Heart right ventricle (tissue), 16 donors: ENCODE measurements at regions not wholly inside any gene's neighbourhood (a gene's known extent, or its start where the extent isn't known, plus 50 kb on each side); places are given as distances from the start of the nearest gene placed in this dataset.

Experiments
- ATAC-seq, 8 donors: fragments of 200-7000 bp; cut with Tn5 transposase; one replicate each; pipeline ENCODE4 v1.9.1; 2020; ENCODE audit warnings: mild to moderate bottlenecking in 8 of 8, moderate library complexity in 8 of 8, moderate number of reproducible peaks in 1 of 8
- DNase-seq, 2 donors: peaks; one replicate each; pipeline ENCODE4 v3.0.0-alpha.2; 2020
- H3K27ac ChIP-seq, 10 donors: fragments of 200-600 bp; sonication (generic) in 2 of 10; one replicate each; pipeline versions ENCODE4 v1.5.0 to v1.8.0; 2020 to 2022; ENCODE audit warnings: mild to moderate bottlenecking in 3 of 10
- H3K27me3 ChIP-seq, 7 donors: fragments of 200-600 bp; one replicate each; pipeline ENCODE4 v1.8.0; 2021 to 2022; ENCODE audit warnings: mild to moderate bottlenecking in 2 of 7
- H3K36me3 ChIP-seq, 9 donors: fragments of 200-600 bp; sonication (generic) in 1 of 9; one replicate each; pipeline versions ENCODE4 v1.5.0 to v1.8.0; 2020 to 2022; ENCODE audit warnings: mild to moderate bottlenecking in 2 of 9
- H3K4me1 ChIP-seq, 9 donors: fragments of 200-600 bp; sonication (generic) in 1 of 9; one replicate each; pipeline versions ENCODE4 v1.5.0 to v1.8.0; 2020 to 2022; ENCODE audit warnings: mild to moderate bottlenecking in 4 of 9
- H3K4me3 ChIP-seq, 10 donors: fragments of 200-600 bp; sonication (generic) in 2 of 10; one replicate each; pipeline versions ENCODE4 v1.5.0 to v1.8.0; 2020 to 2022; ENCODE audit warnings: mild to moderate bottlenecking in 7 of 10, moderate library complexity in 2 of 10
- H3K9me3 ChIP-seq, 11 donors: fragments of 200-600 bp in 10 of 11; sonication (generic) in 2 of 11; one replicate each; pipeline versions ENCODE4 v1.5.0 to v1.8.0; 2013 to 2022; ENCODE audit warnings: mild to moderate bottlenecking in 2 of 11, control low read depth in 1 of 11, moderate library complexity in 1 of 11
- WGBS, 2 donors: extraction: QIAGEN DNeasy Blood & Tissue Kit; methylation state at CpG; one replicate each; pipeline ENCODE4 v1.1.7; 2013; ENCODE audit warnings: inconsistent platforms in 1 of 2; 5-methylcytosine and 5-hydroxymethylcytosine counted together
- intact Hi-C, 10 donors: fragments of 100-400 bp; cut with DNase I; formaldehyde crosslinking; loops; one replicate each; pipeline versions ENCODE4 v1.11.1 to v1.14.2; 2022
- TF ChIP-seq, protein P1 (sequence below), 9 donors: fragments of 200-600 bp; sonication (generic) in 2 of 9; IDR thresholded peaks; one replicate each; pipeline versions ENCODE4 v1.5.0 to v1.8.0; 2021 to 2022; ENCODE audit warnings: antibody characterized with exemption in 9 of 9, mild to moderate bottlenecking in 5 of 9, moderate library complexity in 1 of 9
- donor health status: Arrhythmogenic right ventricular cardiomyopathy.
- donor health status: ischemic (EF 13 %, LVEDD 7.1; RV severe dilation, severe dysfunction).
- donor health status: healthy with polysubstance abuse.
- donor health status: DM: no; HTN: yes; CAD: no.
- donor health status: DM: no; HTN: no; CAD: no.
- donor health status: ischemic (EF 25% LVEDD 6.9; RV normal size, moderate dysfunction).
- donor health status: ischemic (EF 25% LVEDD 5.7; RV mildly dilated, moderate dysfunction).
- donor health status: healthy.
- donor health status: DM: yes; HTN: yes; CAD: no.
- donor health status: Ischemic cardiomyopathy.
- donor health status: ischemic (EF 35%, LVEDD 5.7; RV mildly dilated, moderate dysfunction).
- donor health status: nonischemic (EF 11% LVEDD 7.7; RV severe dilation, severe dysfunction).
- donor health status: DM: yes; HTN: yes; CAD: no.
- donor health status: PGD.
- donor health status: ischemic (EF 29% LVEDD 5.4; RV normal size, mild dysfunction).
- donor health status: nonischemic (EF 23%, LVEDD 6.1; RV moderate dilation, normal function).

GRCh38 chr1:239662950-239663349 lies 276.6 kb downstream of the CHRM3 start:
- DNase-seq (no peak), ATAC-seq (no peak)
- 78 to 84% methylated on average over 3 of the region's 3 CpGs for WGBS, 2 donors
- Histone ChIP-seq H3K4me3 (no peak overlapping the region), H3K27me3 (no peaks in the 10 kb centered on the region), H3K36me3 (no peaks in the 10 kb centered on the region), H3K27ac (no peak overlapping the region), H3K4me1 (no peaks in the 10 kb centered on the region), H3K9me3 (no peaks in the 10 kb centered on the region)
- TF ChIP-seq, protein P1, sequence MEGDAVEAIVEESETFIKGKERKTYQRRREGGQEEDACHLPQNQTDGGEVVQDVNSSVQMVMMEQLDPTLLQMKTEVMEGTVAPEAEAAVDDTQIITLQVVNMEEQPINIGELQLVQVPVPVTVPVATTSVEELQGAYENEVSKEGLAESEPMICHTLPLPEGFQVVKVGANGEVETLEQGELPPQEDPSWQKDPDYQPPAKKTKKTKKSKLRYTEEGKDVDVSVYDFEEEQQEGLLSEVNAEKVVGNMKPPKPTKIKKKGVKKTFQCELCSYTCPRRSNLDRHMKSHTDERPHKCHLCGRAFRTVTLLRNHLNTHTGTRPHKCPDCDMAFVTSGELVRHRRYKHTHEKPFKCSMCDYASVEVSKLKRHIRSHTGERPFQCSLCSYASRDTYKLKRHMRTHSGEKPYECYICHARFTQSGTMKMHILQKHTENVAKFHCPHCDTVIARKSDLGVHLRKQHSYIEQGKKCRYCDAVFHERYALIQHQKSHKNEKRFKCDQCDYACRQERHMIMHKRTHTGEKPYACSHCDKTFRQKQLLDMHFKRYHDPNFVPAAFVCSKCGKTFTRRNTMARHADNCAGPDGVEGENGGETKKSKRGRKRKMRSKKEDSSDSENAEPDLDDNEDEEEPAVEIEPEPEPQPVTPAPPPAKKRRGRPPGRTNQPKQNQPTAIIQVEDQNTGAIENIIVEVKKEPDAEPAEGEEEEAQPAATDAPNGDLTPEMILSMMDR (IDR thresholded peaks at IDR 0.05): no peak
- intact Hi-C loops: no loop called here

- 38 to 52% methylated on average over 1 of the region's 1 CpG for WGBS, 2 donors
- no peaks in the 10 kb centered on the region for H3K4me1 ChIP-seq
- H3K9me3 ChIP-seq: peaks cover 0 to 3% (median 0%) of the 10 kb centered on the region in 11 donors
- H3K27ac ChIP-seq: no peak overlapping the region
- DNase-seq: no peak
- H3K36me3 ChIP-seq: no peaks in the 10 kb centered on the region
- no peak for ATAC-seq
- H3K4me3 ChIP-seq: no peak overlapping the region
- intact Hi-C loops: no loop called here
- TF ChIP-seq, protein P1 (IDR thresholded peaks at IDR 0.05): no peak
- peaks cover 0 to 5% (median 0%) of the 10 kb centered on the region in 7 donors for H3K27me3 ChIP-seq
Measured at GRCh38 chr1:239672256-239672655, 285.9 kb downstream of the CHRM3 start.

- H3K36me3 ChIP-seq: no peaks in the 10 kb centered on the region
- peaks cover 0 to 3% (median 0%) of the 10 kb centered on the region in 11 donors for H3K9me3 ChIP-seq
- no peak overlapping the region for H3K27ac ChIP-seq
- H3K4me3 ChIP-seq: no peak overlapping the region
- intact Hi-C loops: no loop called here
- WGBS, 2 donors: 89 to 95% methylated on average over 2 of the region's 2 CpGs
- TF ChIP-seq, protein P1 (IDR thresholded peaks at IDR 0.05): no peak
- ATAC-seq (no peak), DNase-seq (no peak)
- H3K4me1 ChIP-seq: no peaks in the 10 kb centered on the region
- peaks cover 0 to 5% (median 0%) of the 10 kb centered on the region in 7 donors for H3K27me3 ChIP-seq
Measured at GRCh38 chr1:239675735-239676134, 289.4 kb downstream of the CHRM3 start.

- ATAC-seq (no peak), DNase-seq (no peak)
- Histone ChIP-seq H3K4me1 (no peaks in the 10 kb centered on the region), H3K27me3 (peaks cover 0 to 5% (median 0%) of the 10 kb centered on the region in 7 donors), H3K9me3 (no peaks in the 10 kb centered on the region), H3K4me3 (no peak overlapping the region), H3K36me3 (no peaks in the 10 kb centered on the region), H3K27ac (no peak overlapping the region)
- intact Hi-C loops: no loop called here
- WGBS, 2 donors: 66 to 83% methylated on average over 4 of the region's 4 CpGs
- TF ChIP-seq, protein P1 (IDR thresholded peaks at IDR 0.05): no peak
Measured at GRCh38 chr1:239676522-239677273, 290.3 kb downstream of the CHRM3 start.
